Kidney epithelial cell (primary cell): ENCODE measurements at regions not wholly inside any gene's neighbourhood (a gene's known extent, or its start where the extent isn't known, plus 50 kb on each side); places are given as distances from the start of the nearest gene placed in this dataset.

ENCODE experiments used
- DNase-seq: peaks from one replicate; pipeline ENCODE4 v3.0.0-alpha.2; 2010; ENCODE audit warnings: low read depth
- H3K27me3 ChIP-seq: 2 replicates; pipeline ENCODE4 v1.6.0; 2011; ENCODE audit warnings: low read length; ENCODE audit not compliant: control insufficient read depth, insufficient read depth
- H3K36me3 ChIP-seq: 2 replicates; pipeline ENCODE4 v1.5.1; 2011; ENCODE audit warnings: low read length; ENCODE audit not compliant: control insufficient read depth, insufficient read depth
- H3K4me3 ChIP-seq: 2 replicates; pipeline ENCODE4 v1.5.1; 2011; ENCODE audit warnings: low read depth, mild to moderate bottlenecking, control low read depth, low read length
- TF ChIP-seq, protein P1 (sequence below): IDR thresholded peaks from 2 replicates; pipeline ENCODE4 v1.5.1; 2011; ENCODE audit warnings: mild to moderate bottlenecking, moderate library complexity, low read length, control low read depth, inconsistent platforms; ENCODE audit not compliant: insufficient read depth, poor library complexity, severe bottlenecking

DNA sequence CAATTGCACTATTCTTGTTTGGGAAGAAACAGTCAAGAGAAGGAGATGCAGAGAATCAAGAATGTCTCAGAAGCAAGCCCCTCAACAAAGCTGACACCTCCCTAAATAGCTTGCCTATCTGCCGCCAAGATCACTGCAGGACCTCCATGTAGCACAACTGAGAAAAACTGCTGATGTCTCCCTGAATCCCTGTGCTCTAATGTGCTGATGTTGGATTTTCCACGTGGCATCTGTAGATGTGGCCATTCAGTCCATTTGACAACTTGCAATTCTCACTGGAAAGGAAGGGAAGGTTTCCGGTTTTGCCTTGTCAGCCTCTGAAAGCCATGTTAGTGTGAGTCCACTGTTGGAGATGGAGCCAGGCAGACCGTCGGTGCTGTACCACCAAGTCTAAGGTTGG, 374.0 kb downstream of the DIRAS2 start:
- no peak for DNase-seq
- Histone ChIP-seq H3K27me3 (no peaks in the 10 kb centered on the region), H3K36me3 (peaks cover 1% of the 10 kb centered on the region), H3K4me3 (no peak overlapping the region)
- TF ChIP-seq, protein P1, sequence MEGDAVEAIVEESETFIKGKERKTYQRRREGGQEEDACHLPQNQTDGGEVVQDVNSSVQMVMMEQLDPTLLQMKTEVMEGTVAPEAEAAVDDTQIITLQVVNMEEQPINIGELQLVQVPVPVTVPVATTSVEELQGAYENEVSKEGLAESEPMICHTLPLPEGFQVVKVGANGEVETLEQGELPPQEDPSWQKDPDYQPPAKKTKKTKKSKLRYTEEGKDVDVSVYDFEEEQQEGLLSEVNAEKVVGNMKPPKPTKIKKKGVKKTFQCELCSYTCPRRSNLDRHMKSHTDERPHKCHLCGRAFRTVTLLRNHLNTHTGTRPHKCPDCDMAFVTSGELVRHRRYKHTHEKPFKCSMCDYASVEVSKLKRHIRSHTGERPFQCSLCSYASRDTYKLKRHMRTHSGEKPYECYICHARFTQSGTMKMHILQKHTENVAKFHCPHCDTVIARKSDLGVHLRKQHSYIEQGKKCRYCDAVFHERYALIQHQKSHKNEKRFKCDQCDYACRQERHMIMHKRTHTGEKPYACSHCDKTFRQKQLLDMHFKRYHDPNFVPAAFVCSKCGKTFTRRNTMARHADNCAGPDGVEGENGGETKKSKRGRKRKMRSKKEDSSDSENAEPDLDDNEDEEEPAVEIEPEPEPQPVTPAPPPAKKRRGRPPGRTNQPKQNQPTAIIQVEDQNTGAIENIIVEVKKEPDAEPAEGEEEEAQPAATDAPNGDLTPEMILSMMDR: no peak

DNA sequence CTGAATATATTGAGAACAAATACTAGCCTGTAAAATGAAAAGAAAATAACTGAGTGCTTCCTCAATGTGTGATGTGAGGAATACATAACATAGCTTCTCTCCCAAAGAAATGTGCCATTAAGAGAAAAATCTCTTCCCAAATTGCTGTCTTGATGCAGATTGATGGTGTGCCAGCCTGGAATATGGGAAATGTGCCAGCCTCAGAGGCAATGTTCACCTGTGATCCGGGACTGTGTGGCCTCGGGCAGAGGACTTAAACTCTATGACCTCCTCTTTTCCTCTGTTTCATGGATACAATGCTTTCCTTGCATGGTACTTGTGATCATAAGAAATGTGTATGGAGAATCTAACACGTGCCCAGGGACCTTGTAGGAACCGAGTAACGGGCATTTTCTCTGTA, 370.9 kb downstream of the DIRAS2 start:
- TF ChIP-seq, protein P1: no peak
- no peak for DNase-seq
- no peaks in the 10 kb centered on the region for H3K27me3 ChIP-seq
- no peak overlapping the region for H3K4me3 ChIP-seq
- H3K36me3 ChIP-seq: peaks cover 1% of the 10 kb centered on the region

DNA sequence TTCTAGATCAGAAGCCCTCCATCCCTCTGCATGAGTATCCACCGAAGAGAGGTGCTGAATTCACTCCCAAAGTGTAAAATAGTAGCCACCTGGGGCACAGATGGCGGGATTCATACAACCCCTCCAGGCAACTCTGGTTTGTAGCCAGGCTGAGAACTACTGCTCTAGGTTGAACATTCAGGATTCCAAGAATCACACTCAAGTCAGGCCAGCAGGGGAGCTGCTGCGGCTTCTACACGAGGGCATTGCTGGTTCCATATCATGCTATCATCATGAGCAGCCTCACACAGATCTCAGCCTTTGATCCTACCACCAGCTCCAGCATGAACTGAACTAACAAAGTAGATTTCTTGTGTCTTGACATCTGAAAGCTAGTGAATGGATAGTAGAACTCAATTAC, 367.9 kb downstream of the DIRAS2 start:
- Histone ChIP-seq H3K27me3 (no peaks in the 10 kb centered on the region), H3K36me3 (peaks cover 1% of the 10 kb centered on the region), H3K4me3 (no peak overlapping the region)
- TF ChIP-seq, protein P1: no peak
- no peak for DNase-seq

DNA sequence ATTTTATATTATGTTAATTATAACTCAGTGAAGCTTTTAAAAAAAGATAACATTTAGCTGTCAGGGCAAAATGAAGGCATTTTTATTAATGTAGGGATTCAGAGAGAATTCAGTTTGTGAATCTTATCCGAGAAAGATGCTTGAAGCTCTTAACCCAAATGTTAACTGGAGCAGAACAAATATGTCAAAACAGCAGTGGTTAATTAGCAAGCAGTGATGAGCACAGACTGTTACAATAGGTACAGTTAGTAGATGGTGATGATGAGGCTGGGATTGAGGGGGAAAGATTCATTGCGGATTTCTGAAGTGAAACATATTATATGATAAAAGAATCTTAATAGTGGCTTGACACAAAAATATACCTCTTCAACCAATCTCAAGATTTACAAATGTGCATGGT, 356.7 kb downstream of the DIRAS2 start:
- DNase-seq: no peak
- TF ChIP-seq, protein P1: no peak
- H3K27me3 ChIP-seq: no peaks in the 10 kb centered on the region
- H3K36me3 ChIP-seq: no peaks in the 10 kb centered on the region
- H3K4me3 ChIP-seq: no peak overlapping the region

DNA sequence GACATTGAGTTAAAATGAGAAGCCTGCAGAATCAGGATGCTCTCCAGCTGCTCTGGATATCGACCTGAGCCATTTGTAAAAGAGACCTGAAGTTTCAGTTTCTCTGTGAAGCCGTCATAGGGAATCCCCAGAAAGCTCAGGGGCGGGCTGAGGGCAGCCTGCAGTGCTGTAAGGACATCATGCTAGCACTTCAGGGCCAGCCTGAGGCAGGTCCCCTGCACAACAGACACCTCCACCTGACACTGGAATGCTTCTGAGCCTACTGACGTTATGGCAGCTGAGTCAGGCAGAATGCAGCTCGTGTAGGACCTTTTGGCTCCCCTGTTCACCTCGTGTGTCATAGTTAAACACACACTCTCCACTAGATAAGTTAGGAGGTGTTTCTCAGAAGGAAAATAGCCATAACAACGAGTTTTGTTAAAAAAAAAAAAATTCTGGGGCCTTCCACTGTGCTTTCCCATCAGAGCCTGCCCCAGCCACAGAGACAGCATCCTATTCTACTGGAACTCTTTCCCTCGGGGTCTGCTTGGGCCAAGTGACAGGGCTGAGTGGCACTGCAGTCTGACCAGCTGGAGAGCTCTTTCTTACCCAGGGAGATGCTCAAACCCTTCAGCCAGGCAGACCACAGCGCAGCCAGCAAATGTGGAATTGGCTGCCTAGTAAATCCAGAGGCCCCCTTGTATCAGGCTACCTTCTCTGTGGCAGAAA, 354.9 kb downstream of the DIRAS2 start:
- H3K36me3 ChIP-seq: no peaks in the 10 kb centered on the region

DNA sequence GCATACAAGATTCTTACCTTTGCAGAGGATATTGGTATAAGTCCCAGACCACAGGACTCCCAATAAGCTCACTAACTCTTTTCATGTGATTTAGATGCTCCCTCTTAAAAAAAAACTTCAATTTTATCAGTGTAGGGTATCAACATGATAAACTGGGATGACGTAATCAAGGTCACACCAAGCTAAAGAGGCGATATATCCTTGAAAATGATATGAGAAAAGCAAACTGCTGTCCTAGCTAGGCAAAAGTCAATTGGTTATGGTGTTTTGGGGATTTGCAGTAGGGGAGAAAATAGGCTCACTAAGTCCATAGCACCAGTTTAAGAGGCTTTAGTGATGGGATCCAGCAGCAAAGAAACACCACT, 354.4 kb downstream of the DIRAS2 start:
- Histone ChIP-seq H3K27me3 (no peaks in the 10 kb centered on the region), H3K36me3 (no peaks in the 10 kb centered on the region), H3K4me3 (no peak overlapping the region)
- DNase-seq: no peak
- TF ChIP-seq, protein P1: no peak

More for the DNA sequence above, 354.9 kb downstream of the DIRAS2 start:
- Histone ChIP-seq H3K4me3 (no peak overlapping the region), H3K27me3 (no peaks in the 10 kb centered on the region)
- TF ChIP-seq, protein P1: no peak
- no peak for DNase-seq
